ENCODE measurements at regions not wholly inside any gene's neighbourhood (a gene's known extent, or its start where the extent isn't known, plus 50 kb on each side); places are given as distances from the start of the nearest gene placed in this dataset.
A peak's percentile ranks its signal among the peaks of the same experiment; 100 is the strongest.

GRCh38 chr2:47310801-47311560 is 58.1 kb upstream of the EPCAM start:
- H3K36me3 ChIP-seq, result no peaks in the 10 kb centered on the region
- peaks cover 0 to 73% (median 32%) of the 10 kb centered on the region in 4 donors for H3K4me1 ChIP-seq
- DNase-seq (ENCODE audit: low spot score in 2 of 2), result peak in 1 of 2 donors; percentile 40
- TF ChIP-seq CTCF (IDR thresholded peaks at IDR 0.05) (no peak), EP300 (IDR thresholded peaks at IDR 0.05) (peak; percentile 59 to 86)
- 35 to 46% methylated on average over 12 to 13 of the region's 13 CpGs for WGBS, 2 donors
- H3K9me3 ChIP-seq, result no peaks in the 10 kb centered on the region
- H3K4me3 ChIP-seq, result peak overlapping the region in 1 of 4 donors; percentile 20
- peak overlapping the region; percentile 76 to 92 (median 80) for H3K27ac ChIP-seq
- H3K27me3 ChIP-seq, result no peaks in the 10 kb centered on the region

GRCh38 chr2:47309952-47310800 is 58.9 kb upstream of the EPCAM start:
- H3K27ac ChIP-seq, result peak overlapping the region; percentile 76 to 92 (median 80)
- WGBS, 2 donors, result 28 to 47% methylated on average over 9 of the region's 9 CpGs
- H3K36me3 ChIP-seq, result no peaks in the 10 kb centered on the region
- no peaks in the 10 kb centered on the region for H3K27me3 ChIP-seq
- H3K4me3 ChIP-seq, result peak overlapping the region in 3 of 4 donors; percentile 20 to 35 (median 27)
- no peak for DNase-seq (ENCODE audit: low spot score in 2 of 2)
- no peaks in the 10 kb centered on the region for H3K9me3 ChIP-seq
- H3K4me1 ChIP-seq, result peaks cover 0 to 80% (median 36%) of the 10 kb centered on the region in 4 donors
- TF ChIP-seq POLR2A (IDR thresholded peaks at IDR 0.05), result peak in 1 of 2 donors; percentile 35
- TF ChIP-seq CTCF (IDR thresholded peaks at IDR 0.05), result no peak
- TF ChIP-seq EP300 (IDR thresholded peaks at IDR 0.05), result peak in 1 of 2 donors; percentile 23

DNA sequence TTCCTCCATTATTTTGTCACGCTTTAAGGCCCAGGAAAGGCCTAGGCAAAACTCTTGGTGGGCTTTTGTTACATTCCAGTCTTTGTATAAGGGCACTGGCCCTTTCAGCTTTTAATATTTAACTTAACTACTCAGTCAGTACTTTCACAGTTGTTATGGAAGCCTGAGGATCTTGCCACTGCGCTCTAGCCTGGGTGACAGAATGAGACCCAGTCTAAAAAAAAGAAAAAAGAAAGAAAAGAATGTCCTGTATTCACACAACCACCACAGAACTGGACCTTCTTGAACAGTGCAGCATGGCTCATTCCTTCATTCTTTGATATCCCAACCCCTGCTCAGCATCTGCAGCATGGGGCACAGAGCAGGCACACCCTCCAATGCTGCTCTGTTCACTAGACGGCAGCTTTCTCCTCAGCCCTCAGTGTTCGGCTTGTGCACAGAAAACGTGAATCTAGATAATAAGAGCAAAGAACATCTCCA is 59.6 kb upstream of the EPCAM start:
- Histone ChIP-seq H3K4me3 (peak overlapping the region in 3 of 4 donors; percentile 20 to 35 (median 27)), H3K27me3 (no peaks in the 10 kb centered on the region), H3K36me3 (no peaks in the 10 kb centered on the region), H3K27ac (peak overlapping the region; percentile 76 to 92 (median 80)), H3K9me3 (no peaks in the 10 kb centered on the region), H3K4me1 (peaks cover 0 to 86% (median 37%) of the 10 kb centered on the region in 4 donors)
- WGBS, 2 donors, result 45 to 46% methylated on average over 5 of the region's 5 CpGs
- DNase-seq (ENCODE audit: low spot score in 2 of 2), result no peak
- no peak for TF ChIP-seq EP300 (IDR thresholded peaks at IDR 0.05)
- TF ChIP-seq CTCF (IDR thresholded peaks at IDR 0.05), result no peak
- TF ChIP-seq POLR2A (IDR thresholded peaks at IDR 0.05), result no peak

- no peak for DNase-seq (ENCODE audit: low spot score in 2 of 2)
- Histone ChIP-seq H3K4me1 (peaks cover 0 to 93% (median 35%) of the 10 kb centered on the region in 4 donors), H3K27me3 (no peaks in the 10 kb centered on the region), H3K9me3 (no peaks in the 10 kb centered on the region), H3K27ac (peak overlapping the region; percentile 14 to 92 (median 77)), H3K36me3 (no peaks in the 10 kb centered on the region), H3K4me3 (no peak overlapping the region)
- TF ChIP-seq POLR2A (IDR thresholded peaks at IDR 0.05), result no peak
- TF ChIP-seq CTCF (IDR thresholded peaks at IDR 0.05), result no peak
- no peak for TF ChIP-seq EP300 (IDR thresholded peaks at IDR 0.05)
Observed at GRCh38 chr2:47307066-47307465, 62.0 kb upstream of the EPCAM start.
